ENCODE measurements at regions not wholly inside any gene's neighbourhood (a gene's known extent, or its start where the extent isn't known, plus 50 kb on each side); places are given as distances from the start of the nearest gene placed in this dataset.

GRCh38 chr5:166624573-166624972 is 1666.9 kb upstream of the WWC1 start:
- Histone ChIP-seq H2AFZ (ENCODE audit: low read length) (no peak overlapping the region), H4K20me1 (ENCODE audit: insufficient read depth, low read length) (no peaks in the 10 kb centered on the region), H3K4me2 (ENCODE audit: low read length) (no peak overlapping the region), H3K4me1 (ENCODE audit: insufficient read depth, low read length, poor library complexity, severe bottlenecking) (no peaks in the 10 kb centered on the region), H3K9me2 (ENCODE audit: insufficient read depth, low read length) (no peaks in the 10 kb centered on the region), H3K4me3 (ENCODE audit: low read depth, low read length, poor library complexity, severe bottlenecking) (no peak overlapping the region), H3K27ac (ENCODE audit: low read depth, low read length, poor library complexity, severe bottlenecking) (no peak overlapping the region), H3K9me3 (ENCODE audit: low read length) (no peaks in the 10 kb centered on the region), H3K79me2 (ENCODE audit: insufficient read depth, low read depth, low read length) (no peaks in the 10 kb centered on the region), H3K36me3 (ENCODE audit: insufficient read depth, low read length) (no peaks in the 10 kb centered on the region)
- intact Hi-C loops (cut with micrococcal nuclease; ENCODE audit: unreplicated experiment) = no loop called here
- ChIA-PET POLR2A (no interaction called here), CTCF (ENCODE audit: unreplicated experiment) (no interaction called here)
- TF ChIP-seq CTCF (conservative IDR thresholded peaks at IDR 0.05; ENCODE audit: low read length) (no peak), EZH2phosphoT487 (IDR thresholded peaks at IDR 0.05; ENCODE audit: borderline replicate concordance, low read depth, low read length) (no peak)
- DNase-seq (ENCODE audit: low spot score) = no peak
- BruUV-seq (replicated peaks) = no TSS peak

GRCh38 chr5:166625210-166625865 is 1666.1 kb upstream of the WWC1 start:
- intact Hi-C loops (cut with micrococcal nuclease; ENCODE audit: unreplicated experiment) = no loop called here
- no TSS peak for BruUV-seq (replicated peaks)

More at GRCh38 chr5:166625210-166625865, 1666.1 kb upstream of the WWC1 start:
- DNase-seq (ENCODE audit: low spot score) = no peak
- ChIA-PET POLR2A (no interaction called here), CTCF (ENCODE audit: unreplicated experiment) (no interaction called here)
- Histone ChIP-seq H3K36me3 (ENCODE audit: insufficient read depth, low read length) (no peaks in the 10 kb centered on the region), H3K4me2 (ENCODE audit: low read length) (no peak overlapping the region), H3K9me2 (ENCODE audit: insufficient read depth, low read length) (no peaks in the 10 kb centered on the region), H3K9me3 (ENCODE audit: low read length) (no peaks in the 10 kb centered on the region), H3K79me2 (ENCODE audit: insufficient read depth, low read depth, low read length) (no peaks in the 10 kb centered on the region), H4K20me1 (ENCODE audit: insufficient read depth, low read length) (no peaks in the 10 kb centered on the region), H3K4me3 (ENCODE audit: low read depth, low read length, poor library complexity, severe bottlenecking) (no peak overlapping the region), H3K4me1 (ENCODE audit: insufficient read depth, low read length, poor library complexity, severe bottlenecking) (no peaks in the 10 kb centered on the region), H3K27ac (ENCODE audit: low read depth, low read length, poor library complexity, severe bottlenecking) (no peak overlapping the region), H2AFZ (ENCODE audit: low read length) (no peak overlapping the region)
- TF ChIP-seq CTCF (conservative IDR thresholded peaks at IDR 0.05; ENCODE audit: low read length) (no peak), EZH2phosphoT487 (IDR thresholded peaks at IDR 0.05; ENCODE audit: borderline replicate concordance, low read depth, low read length) (no peak)
